ENCODE measurements at regions not wholly inside any gene's neighbourhood (a gene's known extent, or its start where the extent isn't known, plus 50 kb on each side); places are given as distances from the start of the nearest gene placed in this dataset.

DNA sequence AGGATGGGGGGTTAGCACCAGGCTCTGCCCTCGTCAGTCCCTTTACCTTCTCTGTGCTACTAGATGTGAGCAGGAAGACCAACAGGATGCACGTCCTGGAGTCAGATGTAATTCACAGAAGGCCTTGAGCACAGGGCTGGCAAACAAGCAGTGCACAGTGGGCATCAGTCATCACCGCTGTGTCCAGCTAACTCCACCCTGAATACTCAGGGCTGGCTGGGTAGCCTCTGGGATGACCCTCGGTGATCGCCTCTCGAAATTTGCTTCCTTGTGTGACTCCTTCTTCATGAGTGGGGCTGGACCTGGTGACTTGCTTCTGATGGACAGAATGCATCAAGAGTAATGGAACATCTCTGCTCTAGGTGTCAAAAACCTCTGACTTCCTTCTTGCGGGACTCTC lies 92.2 kb upstream of the TMPRSS2 start:
- Mint-ChIP-seq H3K4me3 (ENCODE audit: unreplicated experiment) (no peak overlapping the region), H3K27me3 (ENCODE audit: unreplicated experiment) (peaks cover 18% of the 10 kb centered on the region), H3K36me3 (ENCODE audit: unreplicated experiment) (no peaks in the 10 kb centered on the region), H3K27ac (ENCODE audit: unreplicated experiment) (no peak overlapping the region), H3K4me1 (ENCODE audit: unreplicated experiment) (peaks cover 25% of the 10 kb centered on the region), H3K9me3 (ENCODE audit: unreplicated experiment) (no peaks in the 10 kb centered on the region)
- TF ChIP-seq, protein P1, sequence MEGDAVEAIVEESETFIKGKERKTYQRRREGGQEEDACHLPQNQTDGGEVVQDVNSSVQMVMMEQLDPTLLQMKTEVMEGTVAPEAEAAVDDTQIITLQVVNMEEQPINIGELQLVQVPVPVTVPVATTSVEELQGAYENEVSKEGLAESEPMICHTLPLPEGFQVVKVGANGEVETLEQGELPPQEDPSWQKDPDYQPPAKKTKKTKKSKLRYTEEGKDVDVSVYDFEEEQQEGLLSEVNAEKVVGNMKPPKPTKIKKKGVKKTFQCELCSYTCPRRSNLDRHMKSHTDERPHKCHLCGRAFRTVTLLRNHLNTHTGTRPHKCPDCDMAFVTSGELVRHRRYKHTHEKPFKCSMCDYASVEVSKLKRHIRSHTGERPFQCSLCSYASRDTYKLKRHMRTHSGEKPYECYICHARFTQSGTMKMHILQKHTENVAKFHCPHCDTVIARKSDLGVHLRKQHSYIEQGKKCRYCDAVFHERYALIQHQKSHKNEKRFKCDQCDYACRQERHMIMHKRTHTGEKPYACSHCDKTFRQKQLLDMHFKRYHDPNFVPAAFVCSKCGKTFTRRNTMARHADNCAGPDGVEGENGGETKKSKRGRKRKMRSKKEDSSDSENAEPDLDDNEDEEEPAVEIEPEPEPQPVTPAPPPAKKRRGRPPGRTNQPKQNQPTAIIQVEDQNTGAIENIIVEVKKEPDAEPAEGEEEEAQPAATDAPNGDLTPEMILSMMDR (IDR thresholded peaks at IDR 0.05) = no peak
- no peak for DNase-seq (ENCODE audit: extremely low spot score, unreplicated experiment)

DNA sequence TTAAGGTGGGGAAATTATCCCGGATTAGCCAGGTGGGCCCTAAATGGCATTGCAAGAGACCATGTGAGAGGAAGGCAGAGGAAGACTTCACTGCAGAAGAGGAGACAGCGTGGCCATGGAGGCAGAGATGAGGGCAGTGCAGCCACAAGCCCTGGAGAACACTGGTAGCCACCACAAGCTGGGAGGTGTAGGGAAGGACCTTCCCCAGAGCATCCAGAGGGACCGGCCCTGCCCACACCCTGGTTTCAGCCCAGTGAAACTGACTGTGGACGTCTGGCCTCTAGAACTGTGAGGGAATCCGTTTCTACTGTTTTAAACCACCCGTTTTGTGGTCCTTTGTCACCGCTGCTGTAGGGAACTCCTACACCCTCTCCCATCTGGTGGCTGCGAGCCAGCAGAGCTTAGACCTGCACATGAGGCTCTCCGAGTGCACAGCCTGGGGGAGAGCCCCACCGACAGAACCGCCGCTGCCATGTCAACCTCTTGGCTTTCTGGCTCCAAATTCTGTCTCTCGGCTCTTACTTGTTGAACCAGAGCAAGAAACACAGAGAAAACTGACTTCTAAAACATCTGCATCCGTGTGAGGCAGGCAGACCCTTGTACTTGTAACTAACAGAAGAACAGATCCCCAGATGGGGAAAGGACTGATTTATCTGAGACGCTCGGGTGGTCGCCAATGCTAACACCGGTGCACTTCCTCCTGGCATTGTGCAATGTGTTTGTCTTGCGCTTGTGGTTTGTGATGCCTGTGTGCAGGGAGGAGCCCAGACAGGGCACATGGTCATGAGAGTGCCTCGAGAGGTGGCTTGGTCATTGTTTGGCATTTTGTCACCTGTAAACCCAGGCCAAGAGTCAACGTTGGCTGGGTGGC lies 90.8 kb upstream of the TMPRSS2 start:
- H3K27me3 Mint-ChIP-seq (ENCODE audit: unreplicated experiment) = peaks cover 26% of the 10 kb centered on the region
- peaks cover 18% of the 10 kb centered on the region for H3K4me1 Mint-ChIP-seq (ENCODE audit: unreplicated experiment)
- no peak overlapping the region for H3K4me3 Mint-ChIP-seq (ENCODE audit: unreplicated experiment)
- H3K27ac Mint-ChIP-seq (ENCODE audit: unreplicated experiment) = no peak overlapping the region
- H3K9me3 Mint-ChIP-seq (ENCODE audit: unreplicated experiment) = no peaks in the 10 kb centered on the region
- H3K36me3 Mint-ChIP-seq (ENCODE audit: unreplicated experiment) = no peaks in the 10 kb centered on the region
- no peak for DNase-seq (ENCODE audit: extremely low spot score, unreplicated experiment)
- TF ChIP-seq, protein P1 (IDR thresholded peaks at IDR 0.05) = no peak

DNA sequence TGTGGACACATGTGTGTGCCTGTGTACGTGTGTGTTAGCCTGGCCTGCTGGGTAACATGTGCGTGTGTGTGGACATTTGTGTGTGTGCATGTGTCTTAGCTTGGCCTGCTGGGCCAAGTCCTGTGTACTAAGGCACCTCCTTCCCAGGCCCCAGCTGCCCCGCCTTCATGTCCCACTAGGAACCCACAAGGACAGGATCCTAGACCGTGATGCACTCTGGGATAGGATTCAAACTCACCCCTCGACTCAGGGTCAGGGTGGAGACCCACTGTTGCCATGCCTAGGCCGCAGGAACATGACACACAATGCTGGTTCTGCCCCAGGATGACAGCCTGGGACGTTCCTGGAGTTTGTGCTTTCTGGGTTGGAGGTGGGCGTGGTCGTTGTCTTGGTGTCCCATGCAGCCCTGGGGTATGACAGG lies 89.9 kb upstream of the TMPRSS2 start:
- TF ChIP-seq, protein P1 (IDR thresholded peaks at IDR 0.05) = no peak
- no peak for DNase-seq (ENCODE audit: extremely low spot score, unreplicated experiment)
- peaks cover 33% of the 10 kb centered on the region for H3K27me3 Mint-ChIP-seq (ENCODE audit: unreplicated experiment)
- no peaks in the 10 kb centered on the region for H3K36me3 Mint-ChIP-seq (ENCODE audit: unreplicated experiment)
- no peaks in the 10 kb centered on the region for H3K9me3 Mint-ChIP-seq (ENCODE audit: unreplicated experiment)
- H3K4me3 Mint-ChIP-seq (ENCODE audit: unreplicated experiment) = no peak overlapping the region
- peaks cover 16% of the 10 kb centered on the region for H3K4me1 Mint-ChIP-seq (ENCODE audit: unreplicated experiment)
- no peak overlapping the region for H3K27ac Mint-ChIP-seq (ENCODE audit: unreplicated experiment)

DNA sequence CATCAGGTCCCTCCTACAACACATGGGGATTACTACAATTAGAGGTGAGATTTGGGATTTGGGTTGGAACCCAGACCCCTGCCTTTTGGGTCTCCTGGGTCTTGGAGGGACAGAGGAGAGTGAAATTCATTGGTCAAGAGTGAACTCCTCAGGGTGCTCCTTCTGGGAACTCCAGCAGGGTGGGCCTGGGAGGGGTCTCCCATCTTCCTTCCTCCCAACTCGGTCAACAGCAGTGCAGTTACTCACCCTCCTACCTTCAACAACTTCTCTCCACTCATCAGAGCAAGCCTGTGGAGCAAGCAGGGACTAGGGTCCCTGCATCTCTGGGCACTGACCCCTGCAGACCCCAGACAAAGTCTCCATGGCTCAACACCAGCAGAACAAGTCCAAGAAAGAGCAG lies 89.3 kb upstream of the TMPRSS2 start:
- DNase-seq (ENCODE audit: extremely low spot score, unreplicated experiment) = no peak
- H3K9me3 Mint-ChIP-seq (ENCODE audit: unreplicated experiment) = no peaks in the 10 kb centered on the region
- H3K36me3 Mint-ChIP-seq (ENCODE audit: unreplicated experiment) = no peaks in the 10 kb centered on the region
- peaks cover 38% of the 10 kb centered on the region for H3K27me3 Mint-ChIP-seq (ENCODE audit: unreplicated experiment)
- peaks cover 13% of the 10 kb centered on the region for H3K4me1 Mint-ChIP-seq (ENCODE audit: unreplicated experiment)
- H3K27ac Mint-ChIP-seq (ENCODE audit: unreplicated experiment) = no peak overlapping the region
- no peak overlapping the region for H3K4me3 Mint-ChIP-seq (ENCODE audit: unreplicated experiment)
- TF ChIP-seq, protein P1 (IDR thresholded peaks at IDR 0.05) = no peak

DNA sequence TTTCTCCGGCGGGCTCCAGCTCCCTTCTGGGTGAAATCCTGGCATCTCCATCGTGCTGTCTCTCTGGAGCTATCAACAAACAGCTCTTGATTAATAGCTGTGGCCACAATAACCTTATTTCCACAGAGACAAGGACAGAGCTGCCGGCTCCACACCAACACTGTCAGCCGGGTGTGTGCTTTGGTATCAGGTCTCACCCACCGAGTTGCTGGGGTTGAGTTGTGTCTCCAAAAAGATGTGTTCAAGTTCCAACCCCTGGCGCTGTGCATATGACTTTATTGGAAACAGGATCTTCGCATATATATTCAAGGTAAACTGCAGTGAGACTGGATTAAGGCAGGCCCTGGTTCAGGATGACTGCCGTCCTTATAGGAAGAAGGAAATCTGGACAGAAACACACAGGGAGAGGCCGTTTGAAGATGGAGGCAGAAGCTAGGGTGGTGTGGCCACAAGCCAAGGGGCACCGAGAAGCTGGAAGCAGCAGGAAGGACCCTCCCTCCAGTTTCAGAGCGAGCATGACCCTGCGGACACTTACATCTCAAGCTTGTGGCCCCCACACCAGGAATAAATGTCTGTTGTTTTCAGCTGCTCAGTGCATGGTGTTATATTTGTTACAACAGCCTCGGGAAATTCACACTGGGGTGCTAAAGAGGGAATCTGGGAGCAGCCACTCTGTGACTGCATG lies 88.4 kb upstream of the TMPRSS2 start:
- Mint-ChIP-seq H3K27ac (ENCODE audit: unreplicated experiment) (no peak overlapping the region), H3K36me3 (ENCODE audit: unreplicated experiment) (no peaks in the 10 kb centered on the region), H3K27me3 (ENCODE audit: unreplicated experiment) (peaks cover 42% of the 10 kb centered on the region), H3K4me3 (ENCODE audit: unreplicated experiment) (no peak overlapping the region), H3K9me3 (ENCODE audit: unreplicated experiment) (no peaks in the 10 kb centered on the region), H3K4me1 (ENCODE audit: unreplicated experiment) (peaks cover 5% of the 10 kb centered on the region)
- peak; percentile 44 for DNase-seq (ENCODE audit: extremely low spot score, unreplicated experiment)
- TF ChIP-seq, protein P1 (IDR thresholded peaks at IDR 0.05) = no peak

Measured in osteocyte (in vitro differentiated cells).